Trophoblast cell (in vitro differentiated cells and primary cell): ENCODE measurements at regions not wholly inside any gene's neighbourhood (a gene's known extent, or its start where the extent isn't known, plus 50 kb on each side); places are given as distances from the start of the nearest gene placed in this dataset.
A peak's percentile ranks its signal among the peaks of the same experiment; 100 is the strongest.
"Not testable (repeated sequence)": the region's sequence is repeated elsewhere in the genome, so short reads cannot be mapped to it uniquely, and the experiment has no call there.

Source experiments
- DNase-seq, 2 donors: peaks; one replicate each; pipeline ENCODE4 v3.0.0-alpha.2; 2016
- H2AFZ ChIP-seq: 2 replicates; pipeline ENCODE4 v1.6.1; 2013; ENCODE audit warnings: low read length, moderate library complexity, mild to moderate bottlenecking; ENCODE audit not compliant: insufficient read depth, poor library complexity
- H2AK5ac ChIP-seq: 2 replicates; pipeline ENCODE4 v1.6.1; 2013; ENCODE audit warnings: mild to moderate bottlenecking, low read length
- H2BK120ac ChIP-seq: 2 replicates; pipeline ENCODE4 v1.6.1; 2013; ENCODE audit warnings: low read length, mild to moderate bottlenecking, moderate library complexity; ENCODE audit not compliant: insufficient read depth, poor library complexity
- H2BK12ac ChIP-seq: 2 replicates; pipeline ENCODE4 v1.6.1; 2013; ENCODE audit warnings: mild to moderate bottlenecking, low read length, moderate library complexity
- H2BK5ac ChIP-seq: 2 replicates; pipeline ENCODE4 v1.6.1; 2013; ENCODE audit warnings: low read length, low read depth, moderate library complexity, mild to moderate bottlenecking; ENCODE audit not compliant: poor library complexity
- H3K14ac ChIP-seq: 2 replicates; pipeline ENCODE4 v1.6.1; 2013; ENCODE audit warnings: mild to moderate bottlenecking, low read length
- H3K18ac ChIP-seq: 2 replicates; pipeline ENCODE4 v1.6.1; 2013; ENCODE audit warnings: mild to moderate bottlenecking, low read length
- H3K23ac ChIP-seq: 2 replicates; pipeline ENCODE4 v1.6.1; 2013; ENCODE audit warnings: low read length
- H3K27ac ChIP-seq: 2 replicates; pipeline ENCODE4 v1.5.1; 2013; ENCODE audit warnings: low read depth, mild to moderate bottlenecking, inconsistent platforms, low read length, moderate library complexity
- H3K27me3 ChIP-seq: 2 replicates; pipeline ENCODE4 v1.6.1; 2013; ENCODE audit warnings: inconsistent platforms, mild to moderate bottlenecking, low read length, moderate library complexity; ENCODE audit not compliant: insufficient read depth
- H3K36me3 ChIP-seq, 2 experiments: 1 replicate in 1 of 2; 2 replicates in 1 of 2; pipeline ENCODE4 v1.6.1; 2013; ENCODE audit warnings: low read length in 2 of 2, mild to moderate bottlenecking in 2 of 2, moderate library complexity in 1 of 2; ENCODE audit not compliant: insufficient read depth in 2 of 2, control insufficient read depth in 1 of 2
- H3K4ac ChIP-seq: 2 replicates; pipeline ENCODE4 v1.6.1; 2013; ENCODE audit warnings: low read depth, mild to moderate bottlenecking, low read length, moderate library complexity
- H3K4me1 ChIP-seq, 2 experiments: 1 replicate in 1 of 2; 2 replicates in 1 of 2; pipeline ENCODE4 v1.6.1; 2013; ENCODE audit warnings: low read length in 2 of 2, mild to moderate bottlenecking in 2 of 2, moderate library complexity in 1 of 2; ENCODE audit not compliant: insufficient read depth in 2 of 2, control insufficient read depth in 1 of 2
- H3K4me2 ChIP-seq: 2 replicates; pipeline ENCODE4 v1.6.1; 2013; ENCODE audit warnings: inconsistent platforms, mild to moderate bottlenecking, low read length, moderate library complexity
- H3K4me3 ChIP-seq: 2 replicates; pipeline ENCODE4 v1.5.1; 2013; ENCODE audit warnings: mild to moderate bottlenecking, low read depth, low read length, inconsistent platforms
- H3K79me1 ChIP-seq: one replicate; pipeline ENCODE4 v1.6.1; 2013; ENCODE audit warnings: low read length
- H3K79me2 ChIP-seq: 2 replicates; pipeline ENCODE4 v1.6.1; 2013; ENCODE audit warnings: low read length, mild to moderate bottlenecking; ENCODE audit not compliant: control insufficient read depth, insufficient read depth, poor library complexity
- H3K9ac ChIP-seq: 2 replicates; pipeline ENCODE4 v1.6.1; 2013; ENCODE audit warnings: mild to moderate bottlenecking, low read length
- H3K9me3 ChIP-seq: 2 replicates; pipeline ENCODE4 v1.6.1; 2013; ENCODE audit warnings: low read depth, mild to moderate bottlenecking, control low read depth, inconsistent platforms, low read length; ENCODE audit not compliant: insufficient read depth
- H4K12ac ChIP-seq: 2 replicates; pipeline ENCODE4 v1.6.1; 2013; ENCODE audit warnings: low read depth, mild to moderate bottlenecking, low read length, moderate library complexity
- H4K8ac ChIP-seq: 2 replicates; pipeline ENCODE4 v1.6.1; 2013; ENCODE audit warnings: low read depth, mild to moderate bottlenecking, low read length, moderate library complexity
- H4K91ac ChIP-seq: one replicate; pipeline ENCODE4 v1.6.1; 2013; ENCODE audit warnings: low read depth, mild to moderate bottlenecking, low read length, moderate library complexity
- WGBS: extraction: QIAGEN DNeasy Blood & Tissue Kit; methylation state at CpG from one replicate; pipeline ENCODE4 v1.1.7; 2013; ENCODE audit warnings: missing lambda C conversion rate; ENCODE audit not compliant: insufficient read length, insufficient coverage; ENCODE audit errors: extremely low coverage; 5-methylcytosine and 5-hydroxymethylcytosine counted together

DNA sequence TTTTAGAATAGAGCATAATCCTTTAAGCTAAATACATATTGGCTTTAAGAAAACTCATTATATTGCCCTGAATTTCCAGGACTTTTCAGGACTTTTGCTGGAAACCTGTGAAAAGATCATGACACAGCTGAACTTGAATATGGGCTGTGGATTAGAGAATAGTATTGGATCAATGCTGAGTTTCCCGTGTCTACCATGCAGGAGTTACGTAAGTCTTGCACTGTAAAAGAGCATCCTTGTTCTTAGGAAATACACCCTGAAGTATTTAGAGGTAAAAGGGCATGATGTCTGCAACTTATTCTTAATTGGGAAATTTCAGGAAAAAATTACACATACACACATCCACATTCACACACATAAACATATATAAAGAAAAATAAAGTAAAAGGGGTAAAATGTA, 82.1 kb downstream of the ZFP36L2 start:
- H2BK12ac ChIP-seq, result no peak overlapping the region
- no peak overlapping the region for H2BK5ac ChIP-seq
- H3K79me2 ChIP-seq, result no peaks in the 10 kb centered on the region
- no peak overlapping the region for H3K4me2 ChIP-seq
- no CpG with 5 or more reads among the region's 2 CpGs for WGBS
- H2AK5ac ChIP-seq, result no peak overlapping the region
- H3K4me3 ChIP-seq, result no peak overlapping the region
- peaks cover 2% of the 10 kb centered on the region for H3K79me1 ChIP-seq
- H3K18ac ChIP-seq, result no peak overlapping the region
- H3K27me3 ChIP-seq, result no peaks in the 10 kb centered on the region
- H3K9ac ChIP-seq, result no peak overlapping the region
- H3K9me3 ChIP-seq, result no peaks in the 10 kb centered on the region
- no peak overlapping the region for H4K8ac ChIP-seq
- no peak overlapping the region for H2BK120ac ChIP-seq
- H3K4me1 ChIP-seq, result peaks cover 4% of the 10 kb centered on the region in 2 experiments
- H4K91ac ChIP-seq, result no peak overlapping the region
- no peak overlapping the region for H3K27ac ChIP-seq
- no peak overlapping the region for H2AFZ ChIP-seq
- no peaks in the 10 kb centered on the region for H3K36me3 ChIP-seq
- H3K14ac ChIP-seq, result no peak overlapping the region
- no peak overlapping the region for H4K12ac ChIP-seq
- H3K23ac ChIP-seq, result no peak overlapping the region
- DNase-seq, result no peak
- H3K4ac ChIP-seq, result no peak overlapping the region

DNA sequence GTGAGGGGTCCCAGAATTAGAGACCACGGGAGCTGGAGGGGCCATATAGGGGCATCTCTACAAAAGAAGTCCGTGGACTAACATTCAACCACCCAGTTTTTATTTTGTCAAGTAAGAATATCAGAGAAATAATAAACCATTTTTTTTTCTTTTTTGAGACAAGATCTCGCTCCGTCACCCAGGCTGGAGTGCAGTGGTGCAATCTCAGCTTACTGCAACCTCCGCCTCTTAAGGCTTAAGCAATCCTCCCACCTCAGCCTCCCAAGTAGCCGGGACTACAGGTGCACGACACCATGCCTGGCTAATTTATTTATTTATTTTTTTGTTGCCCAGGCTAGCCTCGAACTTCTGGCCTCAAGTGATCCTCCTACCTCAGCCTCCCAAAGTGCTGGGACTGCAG, 82.7 kb downstream of the ZFP36L2 start:
- H3K4me1 ChIP-seq, result peaks cover 4% of the 10 kb centered on the region in 2 experiments
- H2BK120ac ChIP-seq, result no peak overlapping the region
- no peak overlapping the region for H3K18ac ChIP-seq
- no peaks in the 10 kb centered on the region for H3K79me2 ChIP-seq
- H4K8ac ChIP-seq, result no peak overlapping the region
- H4K12ac ChIP-seq, result no peak overlapping the region
- no peak overlapping the region for H3K4me2 ChIP-seq
- H3K27ac ChIP-seq, result no peak overlapping the region
- no peak overlapping the region for H3K4ac ChIP-seq
- H2BK5ac ChIP-seq, result no peak overlapping the region
- no peak overlapping the region for H3K4me3 ChIP-seq
- no peak for DNase-seq
- no peak overlapping the region for H4K91ac ChIP-seq
- no peak overlapping the region for H3K14ac ChIP-seq
- H3K9ac ChIP-seq, result no peak overlapping the region
- no peak overlapping the region for H3K23ac ChIP-seq
- no CpG with 5 or more reads among the region's 8 CpGs for WGBS
- H3K9me3 ChIP-seq, result no peaks in the 10 kb centered on the region
- peaks cover 2% of the 10 kb centered on the region for H3K79me1 ChIP-seq
- no peaks in the 10 kb centered on the region for H3K36me3 ChIP-seq
- H2BK12ac ChIP-seq, result no peak overlapping the region
- H3K27me3 ChIP-seq, result no peaks in the 10 kb centered on the region
- H2AFZ ChIP-seq, result no peak overlapping the region
- H2AK5ac ChIP-seq, result no peak overlapping the region

DNA sequence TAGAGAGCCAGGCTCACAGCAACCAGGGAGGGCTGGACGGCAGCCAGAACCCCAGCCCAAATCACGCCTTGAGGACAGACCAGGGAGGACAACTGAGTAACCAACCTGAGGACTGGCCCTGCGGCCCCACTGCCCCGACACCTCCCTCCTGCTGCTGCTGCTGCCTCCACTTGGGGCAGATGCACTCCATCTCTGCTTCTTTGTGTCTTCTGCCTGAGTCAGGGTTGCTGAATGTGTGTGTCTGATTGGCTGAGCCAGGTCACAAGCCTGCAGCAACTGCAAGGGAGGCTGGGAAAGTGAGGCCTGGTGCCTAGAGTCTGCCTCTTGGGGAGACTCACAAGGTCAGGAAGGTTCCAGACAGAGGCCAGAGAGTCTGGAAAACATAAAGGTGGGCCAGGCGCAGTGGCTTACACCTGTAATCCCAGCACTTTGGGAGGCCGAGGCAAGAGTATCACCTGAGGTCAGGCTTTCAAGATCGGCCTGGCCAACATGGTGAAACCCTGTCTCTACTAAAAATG, 83.4 kb downstream of the ZFP36L2 start:
- H2BK120ac ChIP-seq, result no peak overlapping the region
- no peaks in the 10 kb centered on the region for H3K79me2 ChIP-seq
- H4K8ac ChIP-seq, result no peak overlapping the region
- no peak for DNase-seq
- H2BK12ac ChIP-seq, result no peak overlapping the region
- no peak overlapping the region for H3K4me3 ChIP-seq
- H2AFZ ChIP-seq, result no peak overlapping the region
- WGBS, result no CpG with 5 or more reads among the region's 7 CpGs
- H3K23ac ChIP-seq, result no peak overlapping the region
- no peak overlapping the region for H3K18ac ChIP-seq
- no peak overlapping the region for H3K9ac ChIP-seq
- H3K9me3 ChIP-seq, result no peaks in the 10 kb centered on the region
- H2BK5ac ChIP-seq, result no peak overlapping the region
- H3K4me2 ChIP-seq, result no peak overlapping the region
- H3K27me3 ChIP-seq, result no peaks in the 10 kb centered on the region
- H2AK5ac ChIP-seq, result peak overlapping the region; percentile 53
- H3K36me3 ChIP-seq, result no peaks in the 10 kb centered on the region
- no peak overlapping the region for H4K12ac ChIP-seq
- no peak overlapping the region for H3K14ac ChIP-seq
- no peak overlapping the region for H3K4ac ChIP-seq
- peaks cover 2% of the 10 kb centered on the region for H3K79me1 ChIP-seq
- H4K91ac ChIP-seq, result no peak overlapping the region
- H3K4me1 ChIP-seq, result peaks cover 4% of the 10 kb centered on the region in 2 experiments
- H3K27ac ChIP-seq, result no peak overlapping the region

DNA sequence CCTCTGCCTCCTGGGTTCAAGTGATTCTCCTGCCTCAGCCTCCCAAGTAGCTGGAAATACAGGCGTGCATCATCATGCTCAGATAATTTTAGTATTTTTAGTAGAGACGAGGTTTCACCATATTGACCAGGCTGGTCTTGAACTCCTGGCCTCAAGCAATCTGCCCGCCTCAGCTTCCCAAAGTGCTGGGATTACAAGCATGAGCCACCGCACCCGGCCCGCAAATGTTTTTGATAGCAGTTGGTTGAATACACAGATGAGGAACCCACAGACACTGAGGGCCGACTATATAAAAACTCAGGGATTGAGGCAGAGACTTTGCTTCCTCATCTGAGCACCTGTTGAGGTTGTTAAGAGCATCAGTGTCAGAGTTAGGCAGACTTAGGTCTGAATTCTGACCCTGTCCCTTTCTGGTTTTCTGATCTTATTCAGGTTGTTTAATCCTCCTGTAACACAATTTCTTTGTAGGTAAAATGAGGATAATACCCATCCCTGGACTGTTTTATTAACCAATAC, 84.7 kb downstream of the ZFP36L2 start:
- not testable (repeated sequence) for H2BK12ac ChIP-seq, H3K27me3 ChIP-seq, H3K4me1 ChIP-seq, H3K4me3 ChIP-seq, H3K79me1 ChIP-seq, H3K18ac ChIP-seq, H3K9ac ChIP-seq, H3K36me3 ChIP-seq, H2AK5ac ChIP-seq, H3K4me2 ChIP-seq, H3K14ac ChIP-seq, H3K27ac ChIP-seq, DNase-seq, H3K9me3 ChIP-seq, H3K79me2 ChIP-seq, H3K4ac ChIP-seq, H4K8ac ChIP-seq, H4K12ac ChIP-seq, H2AFZ ChIP-seq, H3K23ac ChIP-seq, H2BK5ac ChIP-seq, H4K91ac ChIP-seq, H2BK120ac ChIP-seq
- no CpG with 5 or more reads among the region's 7 CpGs for WGBS
